ENCODE measurements at regions not wholly inside any gene's neighbourhood (a gene's known extent, or its start where the extent isn't known, plus 50 kb on each side); places are given as distances from the start of the nearest gene placed in this dataset.

- no peak overlapping the region for H3K4me3 ChIP-seq (ENCODE audit: control insufficient read depth, low read depth, low read length)
- DNase-seq (ENCODE audit: low read depth) = no peak
- no peak for TF ChIP-seq CTCF (conservative IDR thresholded peaks at IDR 0.05; ENCODE audit: control insufficient read depth, insufficient read depth, low read depth, low read length)
Measured at GRCh38 chr18:41038071-41038470, 917.0 kb upstream of the PIK3C3 start.

- no peak for DNase-seq (ENCODE audit: low read depth)
- no peak overlapping the region for H3K4me3 ChIP-seq (ENCODE audit: control insufficient read depth, low read depth, low read length)
- no peak for TF ChIP-seq CTCF (conservative IDR thresholded peaks at IDR 0.05; ENCODE audit: control insufficient read depth, insufficient read depth, low read depth, low read length)
Measured at GRCh38 chr18:41036346-41036745, 918.7 kb upstream of the PIK3C3 start.

GRCh38 chr18:41034413-41034812, 920.6 kb upstream of the PIK3C3 start:
- DNase-seq (ENCODE audit: low read depth) = no peak
- no peak for TF ChIP-seq CTCF (conservative IDR thresholded peaks at IDR 0.05; ENCODE audit: control insufficient read depth, insufficient read depth, low read depth, low read length)
- no peak overlapping the region for H3K4me3 ChIP-seq (ENCODE audit: control insufficient read depth, low read depth, low read length)

- DNase-seq (ENCODE audit: low read depth) = no peak
- no peak overlapping the region for H3K4me3 ChIP-seq (ENCODE audit: control insufficient read depth, low read depth, low read length)
- TF ChIP-seq CTCF (conservative IDR thresholded peaks at IDR 0.05; ENCODE audit: control insufficient read depth, insufficient read depth, low read depth, low read length) = no peak
Measured at GRCh38 chr18:41025666-41026065, 929.4 kb upstream of the PIK3C3 start.

- DNase-seq (ENCODE audit: low read depth) = no peak
- no peak for TF ChIP-seq CTCF (conservative IDR thresholded peaks at IDR 0.05; ENCODE audit: control insufficient read depth, insufficient read depth, low read depth, low read length)
- no peak overlapping the region for H3K4me3 ChIP-seq (ENCODE audit: control insufficient read depth, low read depth, low read length)
Measured at GRCh38 chr18:41024792-41025191, 930.2 kb upstream of the PIK3C3 start.

- TF ChIP-seq CTCF (conservative IDR thresholded peaks at IDR 0.05; ENCODE audit: control insufficient read depth, insufficient read depth, low read depth, low read length) = no peak
- DNase-seq (ENCODE audit: low read depth) = no peak
- no peak overlapping the region for H3K4me3 ChIP-seq (ENCODE audit: control insufficient read depth, low read depth, low read length)
Measured at GRCh38 chr18:41022484-41022883, 932.5 kb upstream of the PIK3C3 start.

- DNase-seq (ENCODE audit: low read depth) = no peak
- H3K4me3 ChIP-seq (ENCODE audit: control insufficient read depth, low read depth, low read length) = no peak overlapping the region
- TF ChIP-seq CTCF (conservative IDR thresholded peaks at IDR 0.05; ENCODE audit: control insufficient read depth, insufficient read depth, low read depth, low read length) = no peak
Measured at GRCh38 chr18:41021089-41021488, 933.9 kb upstream of the PIK3C3 start.

Measured in fibroblast of mammary gland (primary cell).